HuH-7.5 (cell line): ENCODE measurements at regions not wholly inside any gene's neighbourhood (a gene's known extent, or its start where the extent isn't known, plus 50 kb on each side); places are given as distances from the start of the nearest gene placed in this dataset.

ENCODE experiments used
- DNase-seq: peaks from one replicate; pipeline ENCODE4 v3.0.0; 2011; ENCODE audit warnings: low spot score

DNA sequence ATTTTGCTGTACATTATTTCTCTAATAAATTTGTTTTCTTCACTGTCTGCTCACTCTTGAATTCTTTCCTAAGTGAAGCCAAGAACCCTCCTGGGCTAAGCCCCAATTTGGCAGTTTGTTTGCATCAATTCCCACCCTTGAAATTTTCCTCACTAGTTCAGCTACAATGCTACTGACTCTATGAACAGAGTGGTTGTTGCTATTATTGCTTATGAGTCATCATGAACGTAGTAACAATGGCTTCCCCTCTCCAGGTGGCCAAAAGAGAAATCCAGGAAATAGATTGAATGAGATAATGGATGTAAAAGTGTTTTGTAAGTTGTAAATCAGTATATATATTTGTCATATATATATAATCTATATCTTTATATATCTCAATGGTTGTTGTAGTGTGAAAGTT, 193.0 kb downstream of the URB2 start:
- DNase-seq = no peak

DNA sequence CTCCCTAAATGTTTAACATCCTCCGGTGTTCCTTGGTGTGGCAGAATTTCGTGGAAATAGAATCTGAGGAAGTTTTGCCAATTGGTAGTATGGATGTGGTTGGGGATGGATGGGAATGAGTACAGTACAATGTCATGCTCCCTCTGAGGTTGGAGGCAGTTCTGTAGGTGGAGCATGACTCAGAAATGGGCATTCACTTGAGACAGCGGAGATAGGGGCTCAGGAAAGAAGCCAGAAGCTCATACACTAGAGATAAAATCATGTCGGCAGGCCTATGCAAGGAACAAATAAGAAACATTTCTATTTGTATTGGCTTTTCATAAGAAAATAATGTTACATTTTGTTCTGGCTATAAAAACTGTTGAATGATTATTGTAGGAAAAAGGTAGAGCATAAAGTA, 196.0 kb downstream of the URB2 start:
- no peak for DNase-seq

DNA sequence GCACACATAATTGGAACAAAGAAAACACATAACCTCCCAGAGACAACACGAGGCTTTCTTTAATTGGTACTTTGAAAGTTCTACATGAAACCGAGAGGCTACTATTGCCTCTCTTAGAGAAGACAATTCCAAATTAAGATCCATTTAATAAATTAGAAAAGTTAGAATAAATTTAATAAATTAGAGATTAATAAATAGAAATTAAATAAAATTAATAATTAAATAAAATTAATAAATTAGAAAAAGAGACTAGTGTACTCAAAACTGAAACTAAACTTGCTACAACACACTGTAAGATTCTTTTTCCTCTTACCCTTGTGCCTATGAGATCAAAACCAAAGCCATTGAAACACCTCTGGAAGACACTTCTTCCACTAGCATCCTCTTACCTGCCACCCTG, 199.0 kb downstream of the URB2 start:
- DNase-seq = no peak

DNA sequence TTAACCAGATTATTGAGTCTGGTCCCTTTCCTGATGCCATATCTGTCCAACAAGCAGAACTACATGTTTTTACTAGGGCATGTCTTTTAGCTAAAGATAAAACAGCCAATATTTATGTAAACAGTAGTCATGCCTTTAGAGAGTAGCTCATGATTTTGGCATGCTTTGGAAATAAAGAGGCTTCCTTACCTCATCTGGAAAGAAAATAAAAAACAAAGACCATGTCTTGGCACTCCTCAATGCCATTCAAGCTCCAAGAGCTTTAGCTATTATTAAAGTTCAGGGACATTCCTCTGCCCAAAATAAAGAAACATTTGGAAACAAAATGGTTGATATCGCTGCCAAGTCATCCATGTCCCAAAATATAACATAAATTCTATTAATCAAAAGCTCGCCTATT, 202.4 kb downstream of the URB2 start:
- DNase-seq = no peak

DNA sequence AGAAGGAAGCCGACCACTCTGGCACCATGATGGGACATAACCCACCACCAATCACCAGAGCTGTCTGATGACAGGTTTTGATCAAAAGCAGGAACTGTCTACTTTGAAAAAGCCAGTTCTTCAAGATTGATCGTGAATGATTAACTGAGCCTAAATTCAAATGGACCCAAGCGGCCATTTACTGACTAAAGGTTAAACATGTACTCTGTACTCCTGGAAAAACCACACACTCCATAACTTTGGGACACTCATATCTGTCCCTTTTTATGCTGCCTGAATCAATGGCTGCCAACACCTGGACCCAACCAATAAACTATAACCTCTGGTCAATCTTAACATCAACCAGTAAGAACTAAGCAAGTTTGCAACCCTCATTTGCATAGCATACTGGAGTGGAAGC, 206.6 kb downstream of the URB2 start:
- DNase-seq = no peak

DNA sequence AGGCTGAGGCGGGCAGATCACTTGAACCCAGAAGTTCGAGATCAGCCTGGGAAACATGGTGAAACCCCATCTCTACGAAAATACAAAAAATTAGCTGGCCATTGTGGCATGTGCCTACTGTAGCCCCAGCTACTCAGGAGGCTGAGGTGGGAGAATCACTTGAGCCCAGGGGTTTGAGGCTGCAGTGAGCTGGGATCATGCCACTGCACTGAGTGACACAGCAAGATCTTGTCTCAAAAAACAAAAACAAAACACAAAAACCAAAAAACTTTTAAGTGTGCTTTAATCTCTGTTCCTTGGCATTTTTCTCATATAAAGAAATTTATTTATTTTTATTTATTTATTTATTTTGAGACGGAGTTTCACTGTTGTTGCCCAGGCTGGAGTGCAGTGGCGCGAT, 208.2 kb downstream of the URB2 start:
- DNase-seq = no peak

DNA sequence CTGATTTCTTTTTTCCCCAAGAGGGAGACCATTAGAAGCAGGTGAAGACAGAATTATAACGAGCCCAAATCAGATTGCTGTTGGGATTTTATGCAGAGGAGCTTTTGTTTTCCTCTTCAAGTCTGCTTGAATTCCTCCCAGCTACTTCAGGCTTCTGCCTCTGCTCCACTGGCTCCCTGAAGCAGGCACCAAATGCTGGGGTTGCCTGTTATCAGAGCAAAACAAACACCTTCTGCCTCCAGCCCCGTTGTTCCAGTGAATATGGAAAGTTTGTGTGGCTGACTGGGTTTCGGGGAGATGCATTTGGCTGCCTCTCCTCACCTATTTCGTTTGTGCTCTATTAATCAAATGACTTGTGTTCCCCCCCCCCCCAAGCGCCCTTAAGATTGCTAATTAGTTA, 209.2 kb downstream of the URB2 start:
- DNase-seq = no peak

DNA sequence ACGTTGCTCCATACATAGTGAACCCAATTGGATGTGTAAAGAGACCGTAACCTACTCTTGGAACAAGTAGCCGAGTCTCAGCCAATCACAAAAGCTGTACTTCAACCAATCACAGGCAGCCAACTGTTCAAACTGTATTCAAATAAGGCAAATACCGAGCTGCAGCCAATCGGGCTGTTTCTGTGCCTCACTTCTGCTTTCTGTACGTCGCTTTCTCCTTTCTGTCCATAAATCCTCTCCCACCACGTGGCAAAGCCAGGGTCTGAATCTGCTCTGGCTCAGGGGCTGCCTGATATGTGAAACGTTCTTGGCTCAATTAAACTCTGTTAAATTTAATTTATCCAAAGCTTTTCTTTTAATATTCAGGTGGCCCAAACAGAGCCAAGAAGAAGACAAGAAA, 210.3 kb downstream of the URB2 start:
- no peak for DNase-seq

DNA sequence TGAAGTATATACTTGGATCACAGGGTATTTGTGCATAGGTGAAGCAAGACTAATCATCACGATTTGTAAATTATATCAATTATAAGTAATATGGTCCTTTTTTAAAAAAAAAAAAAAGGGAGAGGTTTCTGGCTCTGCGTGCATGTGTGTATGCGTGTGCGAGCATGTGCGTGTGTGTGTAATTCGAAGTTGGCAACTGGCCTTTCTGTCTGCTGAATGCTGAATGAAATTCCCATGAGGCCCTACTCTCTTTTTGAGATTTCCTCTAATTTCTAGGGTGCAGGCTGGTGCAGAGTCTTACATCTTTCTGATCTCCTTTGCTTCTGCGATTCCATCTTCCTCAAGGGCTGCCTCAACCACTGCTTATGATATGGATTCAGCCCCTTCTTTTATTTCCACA, 212.2 kb downstream of the URB2 start:
- no peak for DNase-seq

DNA sequence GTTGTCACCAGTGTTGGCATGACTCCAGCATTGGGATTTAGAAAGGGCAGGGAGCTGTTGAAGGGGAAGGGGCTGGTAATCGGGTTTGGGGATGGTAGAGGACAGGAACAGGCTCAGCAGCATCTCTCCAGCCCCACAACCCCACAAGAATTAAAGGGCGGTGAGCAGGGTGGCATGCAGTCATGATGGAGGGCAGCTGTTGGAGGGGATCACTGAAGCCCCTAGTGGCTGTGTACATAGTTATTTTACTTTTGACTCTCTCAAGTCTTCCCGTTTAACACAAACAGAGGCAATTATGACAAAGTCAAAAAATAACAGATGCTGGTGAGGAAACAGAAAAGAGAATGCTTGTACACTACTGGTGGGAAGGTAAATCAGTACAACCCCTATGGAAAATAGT, 213.8 kb downstream of the URB2 start:
- no peak for DNase-seq

DNA sequence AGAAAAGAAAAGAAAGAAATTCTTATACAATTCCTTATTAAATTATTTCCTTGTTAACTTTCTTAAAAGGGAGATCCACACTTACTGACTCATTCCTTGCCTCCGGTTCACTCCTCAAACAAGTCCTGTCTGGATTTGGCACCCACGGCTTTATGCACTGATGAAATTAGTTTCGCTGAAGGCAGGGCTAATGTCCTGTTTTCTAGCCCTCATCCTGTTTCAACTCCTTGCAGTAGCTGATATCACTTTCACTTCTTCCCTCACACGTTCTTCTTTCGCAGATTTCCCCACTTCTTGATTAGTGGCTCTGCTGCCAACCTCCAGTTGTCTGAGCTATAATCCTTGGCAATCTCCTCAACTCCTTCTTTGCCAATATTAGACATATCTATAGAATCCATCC, 215.2 kb downstream of the URB2 start:
- no peak for DNase-seq

DNA sequence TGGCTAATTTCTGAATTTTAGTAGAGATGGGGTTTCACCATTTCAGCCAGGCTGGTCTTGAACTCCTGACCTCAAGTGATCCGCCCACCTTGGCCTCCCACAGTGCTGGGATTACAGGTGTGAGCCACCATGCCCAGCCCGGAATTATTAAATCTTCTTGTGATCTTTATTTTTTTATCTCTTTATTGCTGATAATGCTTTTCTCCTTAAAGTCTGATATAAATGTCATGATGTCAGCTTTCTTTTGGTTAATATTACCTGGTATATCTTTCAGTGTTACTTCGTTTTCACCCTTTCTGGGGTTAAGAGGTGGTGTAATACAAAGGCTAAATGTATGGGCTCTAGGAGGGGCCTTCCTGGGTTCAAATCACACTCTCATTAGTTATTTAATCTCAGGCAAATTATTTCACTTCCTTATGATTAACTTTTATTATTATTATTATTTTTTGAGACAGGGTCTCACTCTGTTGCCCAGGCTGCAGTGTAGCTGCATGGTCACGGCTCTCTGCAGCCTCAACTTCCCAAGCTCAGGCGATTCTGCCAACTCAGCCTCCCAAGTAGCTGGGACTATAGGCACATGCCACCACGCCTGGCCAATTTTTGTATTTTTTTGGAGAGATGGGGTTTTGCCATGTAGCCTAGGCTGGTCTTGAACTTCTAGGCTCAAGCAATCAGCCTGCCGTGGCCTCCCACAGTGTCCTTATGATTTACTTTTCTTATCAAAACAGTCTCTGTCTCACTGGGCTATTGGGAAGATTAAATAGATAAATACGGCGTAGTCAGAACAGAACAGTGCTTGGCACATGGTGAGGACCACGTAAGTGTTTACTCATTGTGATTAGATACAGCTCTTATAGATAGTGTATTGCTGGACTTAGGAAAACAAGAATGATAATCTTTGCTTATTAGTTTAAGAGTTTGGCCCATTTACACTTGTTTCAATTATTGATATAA, 216.5 kb downstream of the URB2 start:
- DNase-seq = no peak

DNA sequence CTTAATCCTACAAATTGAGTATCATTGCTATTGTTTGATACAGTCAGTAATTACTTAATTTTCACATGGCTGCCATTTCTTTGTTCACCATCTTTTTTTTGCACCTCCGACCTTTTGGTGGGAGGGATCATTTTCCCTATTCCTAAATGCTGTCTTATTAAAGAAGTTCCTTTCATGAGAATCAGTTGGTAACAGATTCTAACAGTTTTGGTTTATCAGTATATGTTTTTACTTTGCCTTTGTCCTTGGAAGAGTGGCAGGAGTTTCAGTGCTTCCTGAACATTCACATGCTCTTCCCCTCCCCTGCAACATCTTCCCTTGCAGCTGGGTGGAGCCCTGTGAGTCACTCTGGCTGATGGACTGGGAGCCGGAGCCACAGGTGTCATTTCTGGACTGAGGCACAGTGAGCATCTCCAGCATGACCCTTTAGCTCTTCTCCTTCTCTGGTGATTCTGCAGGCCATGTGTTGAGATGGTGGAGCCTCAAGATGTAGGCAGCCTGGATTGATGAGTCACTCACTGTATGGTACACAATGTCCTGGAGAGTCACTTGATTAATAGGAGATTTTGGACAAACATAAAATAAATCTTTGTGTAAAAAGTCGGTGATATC, 217.7 kb downstream of the URB2 start:
- DNase-seq = no peak

DNA sequence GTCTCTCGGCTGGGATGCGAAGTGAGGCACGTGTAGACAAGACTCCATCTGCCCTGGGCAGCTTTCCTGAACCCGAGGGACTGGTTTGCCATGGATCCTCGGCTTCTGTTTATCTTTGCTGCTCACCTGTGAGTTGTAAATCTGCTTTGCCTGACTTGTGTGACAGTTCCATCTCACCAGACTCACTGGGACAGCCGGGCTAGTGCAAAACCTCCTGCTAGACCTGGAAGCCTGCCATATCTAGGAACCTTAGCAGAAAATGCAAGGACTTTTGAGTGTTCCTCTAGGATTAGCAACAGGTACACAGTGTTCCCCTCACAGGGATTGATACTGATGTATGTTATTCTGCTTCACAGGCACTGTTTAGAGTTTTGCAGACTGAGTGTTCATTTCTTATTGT, 218.6 kb downstream of the URB2 start:
- no peak for DNase-seq

DNA sequence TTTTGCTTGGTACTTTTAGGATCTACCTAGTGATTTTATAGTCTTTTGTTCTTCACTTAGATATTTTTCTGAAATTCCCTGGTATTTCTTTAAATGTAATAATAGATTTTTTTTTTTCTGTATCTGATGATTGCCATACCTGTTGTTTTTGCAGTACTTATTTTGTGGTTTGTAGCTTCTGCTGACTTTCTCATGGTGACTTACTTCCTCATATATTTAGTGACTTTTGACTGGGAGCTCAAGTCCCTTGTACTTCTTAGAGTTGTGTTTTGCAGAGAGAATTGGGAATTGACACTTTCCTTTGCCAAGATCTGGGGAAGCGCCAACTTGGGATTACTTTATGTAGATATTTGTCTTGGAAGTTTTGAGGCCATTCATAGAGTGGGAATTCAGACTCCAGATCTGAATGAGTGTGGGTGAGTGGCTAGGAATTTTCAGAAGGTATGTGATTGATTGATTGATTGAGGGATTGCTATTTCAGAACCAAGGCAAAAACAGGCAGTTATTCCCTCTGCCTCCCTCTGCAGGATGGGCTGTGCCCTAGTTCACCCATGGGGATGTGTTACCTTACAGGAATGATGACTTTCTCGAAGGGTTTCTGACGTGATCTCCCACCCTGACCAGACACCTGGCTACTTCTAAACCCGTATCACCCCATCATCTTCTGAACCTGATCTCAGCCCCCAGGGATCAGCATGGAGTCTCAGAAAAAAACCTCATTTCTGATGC, 219.5 kb downstream of the URB2 start:
- no peak for DNase-seq

DNA sequence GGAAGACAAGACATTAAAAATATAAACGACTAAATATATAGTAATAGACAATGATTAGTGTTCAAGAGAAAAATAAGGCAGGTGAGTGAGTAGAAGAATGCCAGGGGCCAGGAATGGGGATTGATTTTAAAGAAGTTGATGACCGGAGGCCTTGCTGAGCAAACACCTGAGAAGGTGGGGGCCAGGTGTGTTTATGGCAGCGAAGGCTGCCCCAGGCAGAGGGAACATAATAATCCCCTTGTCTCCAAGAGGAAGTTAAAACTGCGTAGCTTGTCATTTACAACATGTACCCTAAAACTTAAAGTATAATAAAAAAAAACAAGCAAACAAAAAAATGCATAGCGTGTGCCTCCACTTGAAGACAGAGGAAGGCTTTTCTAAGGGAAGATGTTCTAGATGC, 220.3 kb downstream of the URB2 start:
- no peak for DNase-seq

DNA sequence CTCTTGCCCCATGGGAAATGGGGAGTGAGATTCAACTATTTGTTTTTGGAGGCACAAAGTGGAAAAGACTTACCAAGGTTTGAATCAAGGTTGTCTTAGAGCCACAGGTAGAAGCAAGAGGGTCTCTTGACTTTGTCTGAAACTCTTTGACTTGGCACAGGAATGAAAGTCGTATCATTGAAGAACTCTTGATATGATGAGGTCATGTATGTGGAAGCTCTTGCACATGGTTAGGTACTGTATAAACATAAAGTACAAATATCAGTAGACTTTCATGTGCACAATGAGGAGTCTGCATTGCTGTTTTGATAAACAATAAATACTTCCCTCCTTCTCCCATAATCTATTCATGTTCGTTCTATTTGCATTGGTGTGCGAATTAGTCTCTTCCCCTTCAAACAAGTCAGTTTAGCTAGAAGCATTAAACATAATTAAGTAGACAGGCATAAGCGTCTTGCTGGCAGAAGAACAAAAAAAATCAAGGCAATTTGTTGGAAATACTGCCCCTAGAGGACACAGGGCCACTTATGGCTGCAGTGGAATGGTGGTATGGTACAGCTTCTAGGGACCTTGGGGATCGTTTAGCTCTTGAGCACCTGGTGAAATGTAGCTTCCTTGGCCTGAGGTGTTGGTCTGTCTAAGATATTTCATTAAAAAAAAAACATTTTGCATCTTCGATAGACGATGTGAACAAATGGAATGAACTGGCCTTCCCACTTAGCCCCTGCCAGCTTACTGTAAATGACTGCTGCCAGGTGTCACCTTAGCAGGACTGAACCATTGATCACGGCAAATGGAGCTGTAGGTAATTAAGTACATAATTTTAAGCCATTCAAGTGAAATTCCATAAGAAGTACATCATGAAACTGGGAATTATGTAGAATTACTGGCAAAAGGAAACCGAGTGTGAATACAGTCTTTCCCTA, 218.0 kb upstream of the GALNT2 start:
- peak; percentile 51 for DNase-seq

DNA sequence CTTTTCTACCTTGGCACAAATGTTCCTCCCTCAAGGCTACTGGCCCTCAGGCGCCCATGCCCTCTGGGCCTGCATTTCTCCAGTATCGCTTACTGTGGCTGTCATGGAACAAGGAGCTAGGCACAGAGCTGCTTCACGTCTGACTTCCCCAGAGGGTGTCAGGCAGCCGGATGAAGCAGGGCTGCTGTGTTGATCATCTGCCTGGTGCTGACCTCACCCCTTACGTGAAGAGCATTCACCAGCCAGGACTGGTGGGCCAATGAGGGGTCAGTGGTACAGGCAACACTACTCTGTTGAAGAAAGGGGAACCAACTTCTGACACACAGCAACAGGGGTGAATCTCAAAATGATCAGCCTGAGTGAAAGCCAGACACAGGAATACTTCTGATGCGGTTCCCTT, 215.5 kb upstream of the GALNT2 start:
- no peak for DNase-seq

DNA sequence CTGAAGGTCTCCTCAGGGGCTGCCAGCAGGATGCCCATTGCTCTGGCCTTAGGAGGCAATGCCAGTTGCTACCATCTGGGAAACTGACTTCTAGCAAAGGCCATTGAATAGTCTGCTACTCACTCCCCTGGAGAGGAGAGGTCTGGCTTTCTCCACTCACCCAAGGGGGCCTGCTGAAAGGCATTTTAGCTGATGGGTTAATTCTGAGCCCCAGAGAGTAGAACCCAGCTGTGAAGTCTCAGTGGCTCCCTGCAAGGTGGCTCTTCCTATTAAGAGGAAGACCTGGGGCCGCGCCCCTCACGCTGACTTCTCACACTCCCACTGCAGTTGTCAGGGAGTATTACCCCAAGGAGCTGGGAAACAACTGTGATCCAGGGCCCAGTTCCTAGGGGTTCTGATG, 213.3 kb upstream of the GALNT2 start:
- no peak for DNase-seq

DNA sequence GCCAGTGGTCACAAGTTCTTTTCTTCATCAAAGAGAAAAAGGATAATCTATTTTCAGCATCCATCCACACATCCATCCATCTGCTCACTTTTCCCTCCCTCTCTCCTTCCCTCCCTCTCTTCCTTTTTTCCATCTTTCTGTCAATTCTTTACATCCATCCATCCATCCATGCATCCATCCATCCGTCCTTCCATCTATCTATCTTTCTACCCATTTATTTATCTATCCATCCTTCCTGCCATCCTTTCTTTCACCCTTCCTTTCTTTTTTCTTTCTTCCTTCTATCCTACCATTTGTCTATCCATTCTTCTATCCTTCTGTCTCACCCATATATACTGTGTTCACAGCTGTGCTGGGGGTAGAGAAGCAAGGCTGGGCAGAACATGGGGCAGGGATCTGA, 212.4 kb upstream of the GALNT2 start:
- DNase-seq = no peak

DNA sequence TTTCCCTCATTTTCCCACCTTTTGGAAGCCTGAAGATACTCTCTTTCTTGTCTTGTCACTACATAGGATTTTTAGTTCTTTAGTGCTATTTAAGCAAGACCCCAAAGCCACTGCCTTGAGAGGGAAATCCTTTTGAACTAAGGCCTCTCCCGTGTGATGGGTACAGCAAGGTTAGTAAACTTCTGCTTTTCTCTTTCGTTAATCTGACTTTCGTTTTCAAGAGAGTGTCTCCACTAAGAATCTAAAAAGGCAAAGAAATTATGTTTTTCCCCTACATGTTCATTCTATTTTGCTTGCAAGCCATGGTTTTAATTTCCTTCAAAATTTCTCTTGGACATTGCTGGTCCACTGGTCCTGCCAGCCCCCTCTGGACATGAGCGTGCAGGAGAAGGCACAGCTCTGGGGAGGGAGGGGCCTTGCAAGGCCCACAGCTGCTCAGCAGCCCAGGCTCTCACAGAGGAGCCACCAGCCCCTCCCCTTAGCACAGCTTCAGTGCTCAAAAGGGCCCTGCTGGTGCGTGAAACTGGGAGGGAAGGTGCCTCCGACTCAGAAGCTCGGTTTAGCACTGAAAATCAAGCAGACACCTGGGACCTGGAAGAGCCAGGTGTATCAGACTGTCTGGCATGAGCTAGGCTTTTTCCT, 210.9 kb upstream of the GALNT2 start:
- no peak for DNase-seq

DNA sequence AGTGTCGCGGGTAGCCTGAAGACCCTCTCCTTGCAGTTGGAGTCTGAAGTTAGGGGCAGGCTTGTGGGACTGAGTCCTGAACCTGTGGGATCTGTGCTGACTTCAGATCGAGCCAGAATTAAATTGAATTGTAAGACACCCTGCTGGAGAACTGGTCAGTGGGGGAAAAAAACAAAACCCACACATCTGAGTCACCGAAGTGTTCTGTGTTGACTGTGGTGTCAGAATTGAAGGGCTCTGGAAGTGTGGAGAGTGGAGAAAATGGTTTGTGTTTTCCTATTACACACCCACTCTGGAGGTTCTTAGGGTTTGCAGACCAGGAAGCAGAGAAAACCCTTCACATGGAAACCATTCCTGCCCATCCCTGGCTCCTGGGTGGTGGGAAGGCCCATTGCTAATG, 209.5 kb upstream of the GALNT2 start:
- DNase-seq = no peak
